Esophagus squamous epithelium (tissue), 4 donors: ENCODE measurements at regions not wholly inside any gene's neighbourhood (a gene's known extent, or its start where the extent isn't known, plus 50 kb on each side); places are given as distances from the start of the nearest gene placed in this dataset.

Source experiments
- CTCF ChIP-seq, 6 experiments: fragments of 450-650 bp in 4 of 6; fragments of 200-600 bp in 2 of 6; sonication (generic) in 2 of 6; IDR thresholded peaks; one replicate each; pipeline ENCODE4 v1.5.1; 2016 to 2019; ENCODE audit warnings: antibody characterized with exemption in 6 of 6, mild to moderate bottlenecking in 4 of 6, moderate library complexity in 4 of 6
- POLR2A ChIP-seq, 4 donors: fragments of 450-650 bp; IDR thresholded peaks; one replicate each; pipeline ENCODE4 v1.6.1; 2017; ENCODE audit warnings: antibody characterized with exemption in 4 of 4, mild to moderate bottlenecking in 4 of 4, moderate library complexity in 3 of 4

DNA sequence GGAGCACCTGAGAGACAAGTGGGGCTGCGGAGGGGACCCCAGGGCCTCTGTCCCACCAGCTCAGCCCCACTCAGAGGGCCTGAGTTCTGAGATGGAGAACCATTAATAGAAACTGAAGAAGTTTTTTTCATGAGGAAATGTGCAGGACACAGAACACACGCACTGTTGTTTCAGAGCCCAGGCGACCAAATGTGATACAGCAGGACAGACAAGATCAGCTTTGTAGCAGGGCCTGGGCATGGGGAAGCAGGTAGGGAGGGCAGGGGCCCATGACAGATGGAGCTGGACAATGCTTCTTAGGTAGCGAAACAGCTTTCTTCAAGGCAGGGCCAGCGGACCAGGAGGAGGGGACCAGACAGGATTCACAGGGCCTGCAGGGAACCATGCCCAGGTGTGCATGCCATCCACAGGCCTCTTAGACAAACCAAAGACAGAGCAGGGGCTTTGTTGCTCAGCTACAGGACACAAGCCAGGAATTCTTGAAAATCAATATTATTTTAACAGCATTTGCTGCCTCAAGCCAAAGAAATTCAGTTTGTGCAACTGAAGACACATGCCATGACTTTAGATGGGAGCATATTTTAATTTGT, 252.8 kb upstream of the GYPC start:
- no peak for TF ChIP-seq POLR2A (IDR thresholded peaks at IDR 0.05)
- no peak for TF ChIP-seq CTCF (IDR thresholded peaks at IDR 0.05)
